Mucosa of descending colon (tissue), 3 donors: ENCODE measurements at regions not wholly inside any gene's neighbourhood (a gene's known extent, or its start where the extent isn't known, plus 50 kb on each side); places are given as distances from the start of the nearest gene placed in this dataset.

ENCODE experiments used
- ATAC-seq: fragments of 200-7000 bp; cut with Tn5 transposase; one replicate; pipeline ENCODE4 v1.9.1; 2020; ENCODE audit warnings: mild to moderate bottlenecking, moderate library complexity
- DNase-seq, 3 donors: peaks; one replicate each; pipeline ENCODE4 v3.0.0-alpha.2; 2020
- H3K36me3 ChIP-seq: fragments of 200-600 bp; one replicate; pipeline ENCODE4 v1.8.0; 2021; ENCODE audit warnings: low read depth, mild to moderate bottlenecking
- H3K4me1 ChIP-seq: fragments of 200-600 bp; one replicate; pipeline ENCODE4 v1.8.0; 2021; ENCODE audit warnings: low read depth, mild to moderate bottlenecking
- H3K4me3 ChIP-seq: fragments of 200-600 bp; one replicate; pipeline ENCODE4 v1.8.0; 2021; ENCODE audit warnings: mild to moderate bottlenecking
- H3K9me3 ChIP-seq: fragments of 200-600 bp; one replicate; pipeline ENCODE4 v1.8.0; 2021; ENCODE audit warnings: mild to moderate bottlenecking
- intact Hi-C, 2 donors: fragments of 100-400 bp; cut with DNase I in 1 of 2; cut with micrococcal nuclease in 1 of 2; formaldehyde crosslinking; loops; one replicate each; pipeline versions ENCODE4 v1.11.0 to v1.11.1; 2022; cut with DNase I, micrococcal nuclease
- TF ChIP-seq, protein P1 (sequence below): fragments of 200-600 bp; IDR thresholded peaks from one replicate; pipeline ENCODE4 v1.8.0; 2022; ENCODE audit warnings: antibody characterized with exemption, mild to moderate bottlenecking
- donor health status: DM: no; HTN: no; CAD: no; lungs with moderate emphysema.
- donor health status: DM: no; HTN: no; CAD: no.
- donor health status: DM: no; HTN: yes; CAD: no.

DNA sequence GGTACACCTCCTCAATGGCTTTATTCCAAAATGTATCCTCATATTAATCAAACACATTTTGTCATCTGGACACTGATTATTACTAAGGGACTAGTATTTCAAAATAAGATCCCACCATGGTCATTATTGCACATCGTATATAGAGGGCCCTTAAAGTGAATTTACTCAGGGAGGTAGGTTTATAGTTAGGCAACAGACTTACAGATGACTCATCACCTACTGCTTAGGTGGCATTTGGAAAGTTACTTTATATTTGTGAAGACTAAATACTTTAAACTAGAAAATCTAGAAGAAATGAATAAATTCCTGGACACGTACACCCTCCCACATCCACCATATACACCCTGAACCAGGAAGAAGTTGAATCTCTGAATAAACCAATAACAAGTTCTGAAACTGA lies 353.0 kb downstream of the KCTD12 start:
- ATAC-seq (no peak), DNase-seq (no peak)
- no peaks in the 10 kb centered on the region for H3K9me3 ChIP-seq
- no peaks in the 10 kb centered on the region for H3K36me3 ChIP-seq
- TF ChIP-seq, protein P1, sequence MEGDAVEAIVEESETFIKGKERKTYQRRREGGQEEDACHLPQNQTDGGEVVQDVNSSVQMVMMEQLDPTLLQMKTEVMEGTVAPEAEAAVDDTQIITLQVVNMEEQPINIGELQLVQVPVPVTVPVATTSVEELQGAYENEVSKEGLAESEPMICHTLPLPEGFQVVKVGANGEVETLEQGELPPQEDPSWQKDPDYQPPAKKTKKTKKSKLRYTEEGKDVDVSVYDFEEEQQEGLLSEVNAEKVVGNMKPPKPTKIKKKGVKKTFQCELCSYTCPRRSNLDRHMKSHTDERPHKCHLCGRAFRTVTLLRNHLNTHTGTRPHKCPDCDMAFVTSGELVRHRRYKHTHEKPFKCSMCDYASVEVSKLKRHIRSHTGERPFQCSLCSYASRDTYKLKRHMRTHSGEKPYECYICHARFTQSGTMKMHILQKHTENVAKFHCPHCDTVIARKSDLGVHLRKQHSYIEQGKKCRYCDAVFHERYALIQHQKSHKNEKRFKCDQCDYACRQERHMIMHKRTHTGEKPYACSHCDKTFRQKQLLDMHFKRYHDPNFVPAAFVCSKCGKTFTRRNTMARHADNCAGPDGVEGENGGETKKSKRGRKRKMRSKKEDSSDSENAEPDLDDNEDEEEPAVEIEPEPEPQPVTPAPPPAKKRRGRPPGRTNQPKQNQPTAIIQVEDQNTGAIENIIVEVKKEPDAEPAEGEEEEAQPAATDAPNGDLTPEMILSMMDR, result no peak
- H3K4me3 ChIP-seq, result no peak overlapping the region
- intact Hi-C loops, result no loop called here
- H3K4me1 ChIP-seq, result no peaks in the 10 kb centered on the region

DNA sequence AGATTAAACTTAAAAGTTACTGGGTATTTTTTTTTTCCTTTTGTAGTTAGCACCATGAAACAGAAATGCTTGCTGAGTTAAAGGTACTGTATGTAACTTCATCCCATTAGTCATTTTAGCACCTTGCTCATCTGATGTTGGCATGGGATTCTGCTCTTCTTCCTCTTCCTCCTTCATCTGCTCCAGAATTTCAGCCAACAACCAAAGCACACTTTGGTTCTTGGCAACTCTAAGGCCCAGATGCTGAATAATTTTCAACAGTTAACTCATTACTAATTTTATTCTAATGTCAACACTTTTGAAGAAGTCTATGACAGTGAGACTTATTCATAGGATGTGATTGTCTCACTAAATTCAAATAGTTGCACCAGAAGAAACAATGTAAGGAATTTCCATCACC lies 359.2 kb downstream of the KCTD12 start:
- DNase-seq, result no peak
- Histone ChIP-seq H3K36me3 (no peaks in the 10 kb centered on the region), H3K9me3 (no peaks in the 10 kb centered on the region), H3K4me1 (no peaks in the 10 kb centered on the region), H3K4me3 (no peak overlapping the region)
- TF ChIP-seq, protein P1, result no peak
- ATAC-seq, result no peak
- intact Hi-C loops, result no loop called here

DNA sequence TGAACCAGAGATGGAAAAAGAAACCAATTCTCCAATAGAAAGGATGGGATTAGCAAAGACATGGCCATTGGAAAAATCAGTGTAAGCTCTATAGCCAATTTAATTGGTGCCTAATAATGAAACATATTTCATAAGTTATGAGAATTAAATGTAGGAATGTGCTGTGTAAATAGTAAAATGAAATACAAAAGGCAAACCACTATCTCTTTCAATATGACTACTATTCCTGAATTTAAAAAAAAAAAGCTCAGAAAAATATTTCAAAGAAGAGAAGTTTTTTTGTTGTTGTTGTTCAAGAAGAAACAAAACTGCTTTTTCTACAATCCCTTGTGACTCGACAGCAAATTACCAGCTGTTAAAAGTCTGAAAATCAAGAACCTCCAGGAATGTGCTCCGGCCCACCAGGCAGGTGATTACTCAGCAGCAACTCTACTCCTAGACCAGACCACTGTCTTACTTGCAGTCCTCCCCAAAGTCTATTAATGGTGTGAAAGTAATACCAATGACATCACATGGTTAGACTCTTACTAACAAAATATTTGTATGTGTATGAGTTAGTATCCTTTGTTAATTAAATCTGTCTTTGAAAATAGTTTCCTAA lies 362.4 kb downstream of the KCTD12 start:
- intact Hi-C loops, result no loop called here
- Histone ChIP-seq H3K4me1 (no peaks in the 10 kb centered on the region), H3K9me3 (no peaks in the 10 kb centered on the region), H3K4me3 (no peak overlapping the region), H3K36me3 (no peaks in the 10 kb centered on the region)
- no peak for ATAC-seq
- TF ChIP-seq, protein P1, result no peak
- no peak for DNase-seq

DNA sequence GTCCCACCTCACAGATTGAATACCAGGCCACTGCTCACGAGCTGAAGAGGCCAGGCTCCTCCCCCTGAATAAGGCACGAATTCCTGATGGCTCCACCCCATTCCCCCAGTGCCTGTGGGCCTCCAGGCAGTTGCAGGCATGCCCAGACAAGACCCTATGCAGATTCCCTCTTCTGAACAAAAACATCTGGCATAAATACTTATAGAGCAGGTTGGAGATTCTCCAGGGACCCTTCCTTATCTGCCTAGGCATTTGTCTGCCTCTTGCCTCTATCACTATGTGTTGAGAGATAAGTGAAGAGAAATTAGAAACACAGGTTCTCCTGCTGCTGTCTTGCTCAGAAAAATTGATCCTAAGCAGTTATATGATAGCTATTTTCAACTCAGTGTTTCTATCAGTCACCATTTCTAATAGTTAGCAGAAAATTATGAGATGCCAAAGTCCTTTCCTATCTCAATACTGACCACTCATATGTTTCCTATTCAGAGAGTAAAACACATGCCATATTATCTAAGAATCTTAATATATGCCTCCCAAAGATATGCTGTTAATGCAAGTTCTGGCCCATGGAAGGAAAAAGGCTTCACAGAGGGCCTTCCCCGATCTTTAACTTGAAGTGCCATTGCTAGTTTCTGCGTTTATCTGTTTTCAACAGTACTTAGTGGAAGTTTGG lies 364.0 kb downstream of the KCTD12 start:
- intact Hi-C loops, result no loop called here
- H3K9me3 ChIP-seq, result no peaks in the 10 kb centered on the region

DNA sequence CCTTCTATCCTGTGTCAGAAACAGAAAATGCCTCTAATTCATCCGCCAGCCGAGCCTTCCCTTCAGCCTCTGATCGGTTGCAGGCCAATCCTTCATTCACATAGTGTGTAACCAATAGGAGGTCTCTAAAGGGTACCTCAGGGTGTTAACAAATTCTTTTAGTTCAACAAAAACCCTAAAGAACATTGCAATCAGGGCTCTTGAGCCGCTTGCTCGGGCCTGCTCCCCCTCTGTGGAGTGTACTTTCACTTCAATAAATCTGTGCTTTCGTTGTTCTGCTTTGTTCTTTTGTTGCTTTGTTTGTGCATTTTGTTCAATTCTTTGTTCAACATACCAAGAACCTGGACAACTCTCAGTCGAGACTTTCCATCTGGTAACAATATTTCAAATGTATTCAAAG lies 366.5 kb downstream of the KCTD12 start:
- intact Hi-C loops, result no loop called here
- no peak overlapping the region for H3K4me3 ChIP-seq
- H3K4me1 ChIP-seq, result no peaks in the 10 kb centered on the region
- TF ChIP-seq, protein P1, result no peak
- H3K9me3 ChIP-seq, result no peaks in the 10 kb centered on the region
- H3K36me3 ChIP-seq, result no peaks in the 10 kb centered on the region
- ATAC-seq (no peak), DNase-seq (no peak)

More for the DNA sequence above, 364.0 kb downstream of the KCTD12 start:
- TF ChIP-seq, protein P1, result no peak
- H3K4me1 ChIP-seq, result no peaks in the 10 kb centered on the region
- H3K4me3 ChIP-seq, result no peak overlapping the region
- no peak for DNase-seq
- ATAC-seq, result no peak
- H3K36me3 ChIP-seq, result no peaks in the 10 kb centered on the region
